HUDEP-2 (cell line): ENCODE measurements at regions not wholly inside any gene's neighbourhood (a gene's known extent, or its start where the extent isn't known, plus 50 kb on each side); places are given as distances from the start of the nearest gene placed in this dataset.

ENCODE experiments used
- DNase-seq, 76 experiments: peaks; one replicate each; lab custom pipeline; 2025; ENCODE audit not compliant: unreplicated experiment in 76 of 76; lab: John Stamatoyannopoulos, UW

DNA sequence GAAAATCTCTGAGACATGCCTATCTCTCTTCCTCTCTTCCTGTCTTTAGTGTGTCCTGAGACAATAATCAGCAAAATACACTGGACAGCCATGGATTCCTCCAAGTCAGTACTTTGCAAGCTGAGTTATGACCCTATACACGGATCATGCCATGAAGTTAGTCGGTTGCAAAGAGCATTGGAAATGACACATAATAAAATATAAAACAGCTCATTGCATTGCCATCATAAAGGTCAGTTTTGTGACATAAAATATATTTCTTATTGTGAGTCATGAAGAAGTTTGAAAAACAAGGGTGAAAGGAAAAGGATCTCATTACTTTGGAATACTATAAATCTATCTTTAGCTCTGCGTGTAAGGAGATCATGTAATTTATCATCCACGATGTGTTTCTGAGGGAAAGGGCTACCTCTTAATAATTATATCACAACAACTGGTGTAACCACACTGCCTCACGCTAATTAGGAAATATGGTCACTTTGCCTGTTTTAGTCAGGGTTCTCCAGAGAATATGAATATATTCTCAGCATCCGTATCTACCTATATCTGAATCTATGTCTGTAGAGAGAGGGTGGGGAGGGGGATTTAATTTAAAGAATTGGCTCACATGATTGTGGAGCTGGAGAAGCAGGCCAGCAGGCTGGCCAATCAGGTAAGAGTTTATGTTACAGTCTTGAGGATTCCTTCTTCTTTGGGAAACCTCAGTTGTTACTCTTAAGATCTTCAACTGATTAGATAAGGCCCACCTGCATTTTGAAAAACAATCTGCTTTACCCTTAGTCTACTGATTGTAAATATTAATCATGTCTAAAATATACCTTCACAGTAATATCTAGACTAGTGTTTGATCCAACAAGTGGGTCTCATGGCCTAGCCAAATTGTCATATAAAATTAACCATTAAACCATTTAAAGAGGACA is 198.8 kb downstream of the FAT3 start:
- DNase-seq, result no peak

DNA sequence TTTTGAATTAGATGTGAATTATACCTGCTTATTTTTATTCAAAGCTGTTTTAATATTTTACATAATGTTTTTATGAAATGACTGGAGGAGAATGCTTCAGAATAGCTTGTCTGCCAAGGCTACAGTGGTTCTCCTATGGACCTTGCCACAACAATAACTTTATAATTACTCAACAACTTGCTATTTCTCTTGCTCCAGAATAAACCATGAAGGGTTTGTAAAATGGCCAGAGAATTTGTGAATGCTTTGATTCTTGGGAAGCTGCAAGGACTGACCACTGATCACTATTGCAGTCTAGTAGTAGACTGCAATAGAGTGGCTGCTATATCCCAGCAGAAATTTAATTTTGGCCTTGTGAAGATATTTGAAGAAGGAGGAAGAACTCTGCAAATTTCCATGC is 199.7 kb downstream of the FAT3 start:
- DNase-seq, result no peak

DNA sequence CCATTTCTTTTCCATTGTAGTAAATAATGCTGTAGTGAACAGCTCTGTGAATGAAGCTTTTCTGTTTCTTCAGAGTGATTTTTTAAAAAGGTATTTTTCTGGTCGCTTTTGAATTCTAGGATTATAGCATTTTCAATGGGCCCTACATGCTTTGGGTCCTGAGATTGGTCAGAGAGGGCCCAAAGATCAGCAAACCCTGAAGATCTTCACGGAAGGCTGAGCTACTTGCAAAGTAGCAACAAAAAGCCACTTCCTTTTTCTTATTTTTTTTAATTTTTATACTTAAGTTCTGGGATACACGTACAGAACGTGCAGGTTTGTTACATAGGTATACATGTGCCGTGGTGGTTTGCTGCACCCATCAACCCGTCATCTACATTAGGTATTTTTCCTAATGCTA is 200.5 kb downstream of the FAT3 start:
- no peak for DNase-seq

DNA sequence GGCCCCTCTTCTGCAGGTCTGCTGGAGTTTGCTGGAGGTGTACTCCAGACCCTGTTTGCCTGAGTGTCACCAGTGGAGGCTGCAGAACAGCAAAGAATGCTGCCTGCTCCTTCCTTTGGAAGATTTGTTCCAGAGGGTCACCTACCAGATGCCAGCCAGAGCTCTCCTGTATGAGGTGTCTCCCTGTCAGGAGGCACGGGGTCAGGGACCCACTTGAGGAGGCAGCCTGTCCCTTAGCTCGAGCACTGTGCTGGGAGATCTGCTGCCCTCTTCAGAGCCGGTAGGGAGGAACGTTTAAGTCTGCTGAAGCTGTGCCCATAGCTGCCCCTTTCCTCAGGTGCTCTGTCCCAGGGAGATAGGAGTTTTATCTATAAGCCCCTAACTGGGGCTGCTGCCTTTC is 207.9 kb downstream of the FAT3 start:
- DNase-seq, result no peak

DNA sequence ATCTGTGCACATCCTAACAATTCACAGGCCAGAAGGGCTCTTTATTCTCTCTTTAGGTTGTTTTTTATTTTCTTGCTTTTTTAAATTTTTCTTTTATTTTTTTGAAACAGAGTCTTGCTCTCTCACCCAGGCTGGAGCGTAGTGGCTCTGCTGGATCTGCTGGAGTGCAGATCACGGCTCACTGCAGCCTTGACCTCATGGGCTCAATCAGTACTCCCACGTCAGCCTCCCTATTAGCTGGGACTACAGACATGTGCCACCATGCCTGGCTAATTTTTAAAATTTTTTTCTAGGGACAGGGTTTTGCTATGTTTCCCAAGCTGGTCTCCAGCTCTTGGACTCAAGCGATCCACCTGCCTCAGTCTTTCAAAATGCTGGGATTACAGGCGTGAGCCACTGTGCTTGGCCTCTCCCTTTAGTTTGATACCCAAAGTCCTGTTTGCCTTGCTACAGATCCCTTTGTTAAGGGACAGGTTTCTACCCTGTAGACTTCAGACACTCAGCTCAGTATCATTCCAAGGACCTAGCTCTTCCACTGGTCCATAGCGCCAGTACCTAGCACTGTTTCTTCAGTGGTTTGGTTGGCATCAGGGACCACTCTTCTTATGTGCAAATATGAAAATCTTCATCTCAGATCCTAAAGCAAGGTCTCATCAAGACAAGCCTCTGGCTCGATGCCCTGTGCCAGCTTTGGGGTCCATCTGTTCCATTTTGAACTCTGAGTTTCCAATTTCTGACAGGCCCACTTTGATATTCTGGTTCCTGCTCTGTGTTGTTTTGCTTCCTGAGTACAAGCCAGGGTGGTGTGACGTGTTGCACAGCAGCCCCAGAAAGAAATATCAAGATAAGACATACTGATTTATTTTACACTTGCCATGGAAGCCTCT is 211.7 kb downstream of the FAT3 start:
- no peak for DNase-seq

DNA sequence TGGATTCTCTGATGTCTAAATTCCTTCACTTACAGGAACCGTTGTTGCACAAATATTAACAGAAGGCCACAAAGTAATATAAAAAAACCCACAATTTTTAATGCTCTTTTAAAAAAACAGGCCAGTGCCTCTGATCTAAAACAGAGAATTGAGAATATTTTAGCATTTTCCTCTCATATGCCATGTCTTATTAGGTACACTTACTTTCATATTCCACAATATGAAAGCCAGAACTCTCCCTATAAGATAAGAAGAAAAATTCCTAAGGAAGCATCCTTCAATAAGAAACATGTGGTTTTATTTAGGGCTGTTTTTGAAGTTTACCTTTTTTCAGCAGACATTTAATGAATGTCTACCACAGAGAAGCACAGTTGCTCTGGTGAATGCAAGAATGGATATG is 214.5 kb downstream of the FAT3 start:
- no peak for DNase-seq

DNA sequence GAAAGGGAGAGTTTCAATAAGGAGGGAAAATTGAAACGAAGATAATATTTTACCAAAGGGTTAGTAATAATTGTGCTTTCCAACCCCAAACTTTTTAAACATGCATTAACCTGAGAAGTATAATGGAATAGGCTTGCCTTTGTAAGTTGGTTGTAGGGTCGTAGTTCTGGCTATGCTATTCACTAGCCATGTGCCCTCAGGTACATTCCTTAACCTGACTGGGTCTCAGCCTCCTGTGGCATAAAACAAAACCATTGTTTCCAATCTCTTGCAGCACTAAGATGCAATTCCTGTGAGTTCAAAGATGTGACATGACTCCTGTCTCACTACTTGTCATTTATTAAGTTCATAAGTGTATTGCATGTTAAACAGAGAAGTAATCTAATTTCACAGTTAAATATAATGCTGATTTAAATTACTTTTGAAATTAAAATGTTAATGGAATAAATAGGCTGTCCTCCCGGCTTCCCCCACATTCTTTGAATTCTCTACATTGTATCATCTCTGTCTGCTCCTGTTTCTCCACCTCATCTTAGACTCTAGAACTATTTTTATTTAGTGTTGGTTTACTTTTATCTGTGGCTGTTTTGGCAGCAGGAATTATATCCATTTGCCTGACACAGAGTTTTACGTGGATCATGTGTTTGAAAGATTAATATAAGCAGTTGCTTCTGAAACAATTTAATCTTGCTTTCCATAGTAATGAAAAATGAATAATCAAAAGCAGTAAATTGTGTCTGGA is 216.3 kb downstream of the FAT3 start:
- no peak for DNase-seq

DNA sequence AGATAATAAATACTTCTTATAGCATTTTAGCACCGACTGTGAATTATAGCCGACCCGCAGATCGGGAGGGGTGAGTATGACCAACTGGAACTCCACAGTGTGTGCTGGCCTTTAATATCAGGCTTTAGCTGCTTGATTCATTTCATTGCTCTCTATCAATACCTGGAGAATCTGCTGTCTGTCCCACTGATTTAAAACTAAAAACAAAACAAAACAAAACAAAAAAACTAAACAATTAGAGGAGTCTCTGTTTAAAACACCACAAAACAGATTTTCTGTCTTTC is 216.8 kb downstream of the FAT3 start:
- no peak for DNase-seq

DNA sequence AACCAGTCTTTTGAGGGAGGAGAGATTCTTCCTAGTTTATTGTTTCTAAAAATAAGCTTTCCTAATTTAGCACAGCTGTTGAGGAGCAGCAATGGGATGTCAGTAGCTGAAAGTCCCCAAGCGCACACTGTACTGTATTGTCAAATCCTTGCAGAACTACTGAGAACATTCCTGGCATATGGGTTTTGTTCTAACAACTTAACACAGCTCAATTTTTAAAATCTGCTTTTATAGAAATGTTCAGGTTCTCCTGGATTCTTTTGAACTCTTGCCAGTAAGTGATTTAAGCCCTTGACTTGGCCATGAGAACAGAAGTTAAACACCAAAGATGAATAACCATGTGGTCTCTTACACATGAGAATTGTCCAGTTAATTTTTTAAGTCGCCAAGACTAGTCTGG is 218.6 kb downstream of the FAT3 start:
- no peak for DNase-seq

DNA sequence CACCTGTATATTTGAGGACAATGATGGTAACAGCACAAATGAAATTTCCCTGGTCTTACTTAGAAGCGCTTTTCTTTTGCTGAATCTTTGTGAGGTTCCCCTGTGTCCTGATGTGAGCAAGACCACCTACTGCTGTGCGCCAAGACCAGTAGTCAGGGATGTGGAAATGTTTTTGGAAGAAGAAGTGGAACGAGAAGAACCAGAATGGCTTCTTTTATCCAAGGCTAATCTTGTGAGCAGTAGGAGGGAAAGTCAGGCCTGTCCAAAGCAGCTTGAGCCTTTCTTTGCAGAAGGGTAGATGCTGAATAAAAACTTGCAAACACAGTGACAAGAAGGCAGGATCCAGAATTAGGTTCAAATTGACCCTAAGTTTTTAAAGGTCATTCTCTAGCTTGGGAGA is 223.0 kb downstream of the FAT3 start:
- DNase-seq, result no peak

DNA sequence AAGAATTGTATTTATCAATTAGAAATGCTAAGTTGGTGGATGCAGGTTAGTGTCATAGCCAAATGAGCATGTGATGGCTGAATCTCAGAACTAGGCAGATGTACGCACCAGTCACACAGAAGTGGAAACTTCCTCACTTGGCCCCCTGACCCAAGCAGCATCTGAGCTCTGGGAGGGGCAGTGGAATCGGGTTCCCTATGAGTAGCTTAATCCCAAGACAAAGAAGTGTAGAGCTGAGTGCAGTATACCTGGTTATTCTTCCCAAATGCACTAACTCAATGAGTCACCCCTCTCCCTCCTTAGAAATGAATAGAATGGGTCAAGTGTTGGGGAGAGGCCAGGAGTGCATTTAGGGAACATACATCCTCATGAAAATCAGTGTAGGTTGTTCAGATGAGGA is 224.6 kb downstream of the FAT3 start:
- DNase-seq, result no peak

DNA sequence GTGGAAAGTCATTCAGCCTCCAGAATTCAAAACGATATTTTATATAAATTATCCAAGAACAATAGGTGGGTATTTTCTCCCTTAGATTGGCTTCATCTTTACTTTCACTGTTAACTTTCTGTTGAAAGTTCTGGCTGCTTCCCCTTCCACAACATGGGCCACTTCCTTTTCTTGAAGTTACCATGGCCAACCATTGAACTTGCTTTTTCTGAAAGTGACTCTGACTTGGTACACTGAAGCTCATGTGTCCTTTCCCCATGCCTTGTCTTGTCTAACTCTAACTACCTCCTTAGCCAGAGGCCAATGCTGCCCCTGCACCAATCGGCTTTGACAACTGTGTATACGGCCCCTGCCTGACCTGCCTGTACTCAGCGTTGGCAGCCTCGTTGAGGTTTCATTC is 225.2 kb downstream of the FAT3 start:
- no peak for DNase-seq

DNA sequence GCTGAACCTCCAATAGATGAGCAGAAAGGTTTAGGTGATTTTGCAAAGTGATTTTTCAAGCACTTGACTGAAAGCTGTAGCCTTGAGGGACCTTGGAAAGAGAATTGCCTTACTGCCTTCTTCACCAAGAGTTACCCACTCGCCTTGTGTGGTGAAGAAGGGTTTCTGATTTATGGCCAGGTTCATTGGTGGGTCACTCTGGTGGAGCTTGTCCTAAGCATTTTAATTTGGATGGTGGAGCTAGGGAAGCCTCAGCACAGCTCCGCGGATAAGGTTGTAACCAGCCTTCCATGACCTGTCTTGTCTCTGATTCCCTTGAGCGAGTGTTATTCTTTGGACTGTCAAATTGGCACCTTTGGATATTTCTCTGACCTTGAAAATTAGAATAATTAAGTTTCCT is 226.4 kb downstream of the FAT3 start:
- no peak for DNase-seq

DNA sequence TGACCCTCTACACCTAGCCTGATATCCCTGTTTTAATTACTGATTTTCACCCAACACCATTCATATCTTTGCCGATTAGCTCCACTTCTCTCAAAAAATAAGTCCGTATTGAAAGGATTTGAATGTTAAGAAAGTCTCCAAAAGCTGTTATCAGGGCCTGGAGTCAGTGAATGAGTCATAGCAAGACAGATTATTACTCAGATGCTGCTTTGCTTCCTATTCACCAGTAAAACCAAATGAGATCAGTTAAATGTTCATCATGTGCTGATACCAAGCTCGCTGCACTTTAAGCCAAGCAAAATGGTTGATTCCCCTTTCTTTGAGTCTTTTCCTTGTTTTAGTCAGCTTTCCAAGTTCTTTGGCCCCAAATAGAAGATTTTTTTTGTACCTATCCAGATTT is 228.4 kb downstream of the FAT3 start:
- no peak for DNase-seq

DNA sequence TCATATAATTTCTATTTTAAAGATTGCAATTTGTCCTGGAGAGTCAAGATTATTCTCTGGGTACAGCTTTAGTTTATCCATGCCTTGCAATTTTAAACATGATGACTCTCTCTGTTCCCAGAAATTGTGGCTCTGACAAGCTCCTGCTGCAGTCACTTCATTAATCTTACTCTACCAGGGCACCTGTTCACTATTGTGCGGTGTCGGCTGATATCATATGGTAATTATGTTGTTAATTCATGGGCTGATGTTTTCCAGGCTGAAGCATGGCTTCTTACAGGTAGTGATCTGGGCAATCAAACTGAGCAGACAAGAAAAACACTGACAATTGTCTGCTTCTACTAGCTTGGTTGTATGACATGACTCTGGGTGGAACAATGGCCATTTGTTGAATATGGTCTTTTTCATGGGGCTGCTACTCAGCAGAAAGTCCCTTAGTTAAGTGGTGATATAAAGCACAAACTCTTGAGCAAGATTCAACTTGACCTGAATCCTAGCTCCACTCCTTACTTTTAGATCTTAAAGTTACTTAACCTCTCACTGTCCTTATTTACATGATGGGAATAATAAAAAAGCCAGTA is 230.7 kb downstream of the FAT3 start:
- DNase-seq, result no peak

DNA sequence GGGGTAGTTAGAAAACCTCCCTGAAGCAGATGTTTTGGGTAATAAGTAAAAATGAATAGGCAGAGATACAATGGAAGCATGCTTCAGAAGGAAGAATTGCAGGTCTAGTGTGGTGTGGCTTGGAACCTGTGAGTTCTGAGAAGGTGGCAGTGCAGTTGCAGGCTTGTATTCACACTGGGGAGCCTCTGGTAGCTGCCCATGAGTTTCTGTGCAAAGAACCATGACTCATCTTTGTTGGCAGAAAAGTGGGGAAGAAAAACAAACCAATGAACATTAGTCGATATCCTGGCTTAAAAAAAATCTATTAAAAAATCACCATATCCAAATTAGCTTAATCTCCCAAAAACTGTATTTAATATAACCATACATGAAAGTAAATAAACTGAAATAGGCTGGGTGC is 232.6 kb downstream of the FAT3 start:
- DNase-seq, result no peak

DNA sequence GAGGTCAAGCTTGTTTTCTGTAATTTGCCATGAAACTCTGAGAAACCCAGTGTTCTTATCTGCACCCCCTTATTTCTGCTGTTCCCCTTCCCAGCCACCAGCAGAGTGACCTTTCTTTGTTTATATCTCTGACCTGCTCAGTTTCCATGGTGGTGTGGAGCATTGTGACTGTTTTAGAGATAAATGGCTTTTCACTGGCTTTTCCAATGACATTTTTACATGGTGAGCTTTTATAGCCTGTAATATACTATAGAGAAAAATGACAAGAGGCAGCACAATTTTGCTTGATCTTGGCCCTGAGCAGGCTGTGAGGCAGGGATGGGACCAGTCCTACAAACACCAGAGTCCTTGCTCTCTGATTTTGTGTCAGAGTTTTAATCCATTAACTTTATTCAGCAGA is 233.9 kb downstream of the FAT3 start:
- no peak for DNase-seq

DNA sequence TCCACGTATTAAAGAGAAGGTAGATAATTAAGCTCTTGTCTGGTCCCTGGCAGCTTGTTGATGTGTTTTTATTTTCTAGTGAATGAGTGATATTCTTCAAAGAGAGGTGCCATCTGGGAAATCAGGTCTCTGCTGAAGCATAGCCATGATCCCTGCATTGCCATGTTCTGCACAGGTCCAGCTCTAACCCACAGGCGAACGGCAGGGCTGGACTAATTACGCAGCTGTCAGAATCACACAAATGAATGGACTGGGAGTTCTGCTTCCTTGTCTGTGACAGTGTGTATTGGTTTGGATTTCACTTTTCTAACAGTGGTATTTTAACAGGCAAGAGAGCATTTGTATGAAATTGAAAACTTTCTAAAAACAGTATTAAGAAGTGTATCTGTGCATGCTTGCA is 235.6 kb downstream of the FAT3 start:
- DNase-seq, result no peak

DNA sequence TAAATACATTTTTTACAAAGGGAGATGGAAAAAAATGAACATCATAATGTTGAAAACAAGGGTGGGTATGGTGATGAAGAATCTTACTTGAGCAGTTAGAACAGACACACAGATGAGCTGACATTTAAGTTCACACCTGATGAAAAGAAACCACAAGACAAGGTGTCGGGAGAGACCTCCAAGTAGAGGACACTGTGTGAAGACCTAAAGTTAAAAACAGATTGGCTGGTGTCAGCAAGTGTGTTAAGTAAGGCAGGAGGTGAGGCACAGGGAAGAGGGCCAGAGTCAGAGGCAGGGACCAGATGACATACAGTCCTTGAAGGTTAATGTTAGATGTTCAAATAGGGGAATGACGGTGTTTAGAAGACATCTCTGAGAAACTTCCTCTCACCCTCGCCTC is 236.8 kb downstream of the FAT3 start:
- DNase-seq, result no peak

DNA sequence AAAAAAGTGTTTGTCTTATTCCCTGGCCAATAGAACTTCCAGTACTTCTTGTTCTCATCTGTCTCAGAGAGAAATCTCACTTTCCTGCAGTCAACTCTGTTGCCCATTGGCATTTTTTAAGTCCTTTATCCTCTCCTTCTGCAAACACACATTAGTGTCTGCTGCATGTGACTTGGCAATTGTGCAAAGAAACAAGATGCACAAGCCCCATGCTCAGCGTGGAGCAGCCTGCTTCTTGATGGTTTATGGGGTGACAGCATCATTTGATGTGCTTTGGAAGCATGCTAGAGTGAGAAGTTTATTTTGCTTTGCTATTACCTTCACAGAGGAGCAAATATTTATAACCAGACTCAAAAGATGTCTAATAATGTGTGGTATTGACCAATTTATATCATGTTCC is 238.2 kb downstream of the FAT3 start:
- no peak for DNase-seq

DNA sequence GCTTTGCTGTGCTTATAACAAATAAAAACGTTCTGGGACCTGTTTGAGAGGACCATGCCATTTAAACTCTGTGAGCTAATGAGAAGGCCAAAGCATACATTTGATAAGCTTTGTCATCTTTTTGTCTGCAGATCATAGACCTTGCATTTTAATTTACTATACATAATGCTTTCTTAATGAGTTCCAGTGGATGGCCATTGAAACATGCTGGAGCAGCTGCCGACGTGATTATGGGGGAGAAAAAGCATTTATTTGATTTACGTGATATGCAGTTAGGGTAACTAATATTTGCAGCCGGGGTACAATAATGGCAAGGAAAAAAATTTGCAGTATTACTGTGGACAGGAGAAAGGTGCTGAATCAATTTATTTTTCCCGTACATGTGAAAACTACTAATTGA is 240.2 kb downstream of the FAT3 start:
- no peak for DNase-seq
